ENCODE measurements at regions not wholly inside any gene's neighbourhood (a gene's known extent, or its start where the extent isn't known, plus 50 kb on each side); places are given as distances from the start of the nearest gene placed in this dataset.

DNA sequence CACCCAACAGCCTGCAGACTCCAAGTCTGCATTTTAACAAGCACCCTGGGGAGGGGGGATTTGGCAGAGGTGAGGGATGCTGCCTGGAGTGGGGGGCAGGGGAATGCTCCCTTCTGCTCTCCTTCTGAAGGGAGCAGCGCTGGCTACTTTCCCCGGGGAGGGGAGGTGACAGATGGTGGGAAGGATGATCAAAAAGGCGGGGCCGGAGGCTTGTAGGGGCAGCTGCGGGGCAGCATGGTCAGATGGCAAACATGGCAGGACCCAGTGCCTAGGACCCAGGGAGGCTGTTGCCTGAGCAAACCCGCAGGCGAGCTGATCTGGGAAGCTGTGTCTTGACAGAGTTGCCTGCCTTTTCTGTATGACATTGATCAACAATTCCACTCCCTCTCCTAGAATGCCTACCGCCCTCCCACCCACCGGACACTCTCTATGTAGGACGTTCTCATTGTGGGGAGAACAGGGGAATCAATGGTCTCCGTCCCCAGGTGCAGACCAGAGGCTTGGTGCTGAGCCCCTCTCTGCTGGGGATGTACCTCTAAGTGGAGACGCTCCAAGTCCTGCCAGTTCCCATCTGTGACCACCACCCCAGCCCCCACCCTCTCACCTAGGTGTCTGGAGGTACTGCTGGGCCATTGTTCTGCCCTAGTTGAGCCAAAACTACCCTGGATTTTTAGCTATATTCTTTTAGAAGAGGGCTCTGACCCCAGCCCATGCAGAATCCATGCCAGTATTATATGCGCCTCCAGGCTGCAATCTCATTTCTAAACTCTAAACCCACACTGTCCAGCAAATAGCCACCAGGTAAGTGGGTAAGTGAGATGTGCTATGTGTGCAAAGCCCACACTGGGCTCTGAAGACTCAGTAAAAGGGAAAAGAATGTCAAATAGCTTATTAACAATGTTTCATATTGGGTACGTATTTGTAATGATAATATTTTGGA lies 89.7 kb upstream of the SEC11C start:
- no peaks in the 10 kb centered on the region for H3K36me3 Mint-ChIP-seq (ENCODE audit: unreplicated experiment)
- no peak overlapping the region for H3K4me3 Mint-ChIP-seq (ENCODE audit: unreplicated experiment)
- DNase-seq (ENCODE audit: extremely low spot score, unreplicated experiment) = no peak
- no peaks in the 10 kb centered on the region for H3K27me3 Mint-ChIP-seq (ENCODE audit: unreplicated experiment)
- H3K27ac Mint-ChIP-seq (ENCODE audit: unreplicated experiment) = no peak overlapping the region
- H3K4me1 Mint-ChIP-seq (ENCODE audit: unreplicated experiment) = peaks cover 27% of the 10 kb centered on the region
- TF ChIP-seq, protein P1, sequence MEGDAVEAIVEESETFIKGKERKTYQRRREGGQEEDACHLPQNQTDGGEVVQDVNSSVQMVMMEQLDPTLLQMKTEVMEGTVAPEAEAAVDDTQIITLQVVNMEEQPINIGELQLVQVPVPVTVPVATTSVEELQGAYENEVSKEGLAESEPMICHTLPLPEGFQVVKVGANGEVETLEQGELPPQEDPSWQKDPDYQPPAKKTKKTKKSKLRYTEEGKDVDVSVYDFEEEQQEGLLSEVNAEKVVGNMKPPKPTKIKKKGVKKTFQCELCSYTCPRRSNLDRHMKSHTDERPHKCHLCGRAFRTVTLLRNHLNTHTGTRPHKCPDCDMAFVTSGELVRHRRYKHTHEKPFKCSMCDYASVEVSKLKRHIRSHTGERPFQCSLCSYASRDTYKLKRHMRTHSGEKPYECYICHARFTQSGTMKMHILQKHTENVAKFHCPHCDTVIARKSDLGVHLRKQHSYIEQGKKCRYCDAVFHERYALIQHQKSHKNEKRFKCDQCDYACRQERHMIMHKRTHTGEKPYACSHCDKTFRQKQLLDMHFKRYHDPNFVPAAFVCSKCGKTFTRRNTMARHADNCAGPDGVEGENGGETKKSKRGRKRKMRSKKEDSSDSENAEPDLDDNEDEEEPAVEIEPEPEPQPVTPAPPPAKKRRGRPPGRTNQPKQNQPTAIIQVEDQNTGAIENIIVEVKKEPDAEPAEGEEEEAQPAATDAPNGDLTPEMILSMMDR (IDR thresholded peaks at IDR 0.05) = no peak
- no peaks in the 10 kb centered on the region for H3K9me3 Mint-ChIP-seq (ENCODE audit: unreplicated experiment)

DNA sequence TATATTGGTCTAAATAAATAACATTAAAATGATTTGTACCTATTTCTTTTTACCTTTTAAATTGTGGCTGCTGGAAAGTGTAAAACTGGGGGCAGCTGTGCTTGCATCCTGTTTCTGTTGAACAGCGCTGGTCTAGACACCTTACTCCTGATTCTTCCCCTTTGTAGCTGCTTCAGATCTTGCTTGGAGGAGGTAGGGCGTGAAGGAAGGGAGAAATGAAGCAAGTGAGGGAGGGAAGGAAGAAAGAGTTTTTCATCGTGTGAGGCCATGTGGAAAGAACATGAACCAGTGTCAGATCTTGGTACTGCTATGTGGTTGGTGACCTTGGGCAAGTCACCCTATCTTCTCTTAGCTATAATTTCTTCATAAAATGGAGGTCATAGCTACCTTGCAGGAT lies 89.0 kb upstream of the SEC11C start:
- no peak for DNase-seq (ENCODE audit: extremely low spot score, unreplicated experiment)
- Mint-ChIP-seq H3K27ac (ENCODE audit: unreplicated experiment) (no peak overlapping the region), H3K36me3 (ENCODE audit: unreplicated experiment) (no peaks in the 10 kb centered on the region), H3K4me1 (ENCODE audit: unreplicated experiment) (peaks cover 27% of the 10 kb centered on the region), H3K27me3 (ENCODE audit: unreplicated experiment) (no peaks in the 10 kb centered on the region), H3K9me3 (ENCODE audit: unreplicated experiment) (no peaks in the 10 kb centered on the region), H3K4me3 (ENCODE audit: unreplicated experiment) (no peak overlapping the region)
- TF ChIP-seq, protein P1 (IDR thresholded peaks at IDR 0.05) = no peak

DNA sequence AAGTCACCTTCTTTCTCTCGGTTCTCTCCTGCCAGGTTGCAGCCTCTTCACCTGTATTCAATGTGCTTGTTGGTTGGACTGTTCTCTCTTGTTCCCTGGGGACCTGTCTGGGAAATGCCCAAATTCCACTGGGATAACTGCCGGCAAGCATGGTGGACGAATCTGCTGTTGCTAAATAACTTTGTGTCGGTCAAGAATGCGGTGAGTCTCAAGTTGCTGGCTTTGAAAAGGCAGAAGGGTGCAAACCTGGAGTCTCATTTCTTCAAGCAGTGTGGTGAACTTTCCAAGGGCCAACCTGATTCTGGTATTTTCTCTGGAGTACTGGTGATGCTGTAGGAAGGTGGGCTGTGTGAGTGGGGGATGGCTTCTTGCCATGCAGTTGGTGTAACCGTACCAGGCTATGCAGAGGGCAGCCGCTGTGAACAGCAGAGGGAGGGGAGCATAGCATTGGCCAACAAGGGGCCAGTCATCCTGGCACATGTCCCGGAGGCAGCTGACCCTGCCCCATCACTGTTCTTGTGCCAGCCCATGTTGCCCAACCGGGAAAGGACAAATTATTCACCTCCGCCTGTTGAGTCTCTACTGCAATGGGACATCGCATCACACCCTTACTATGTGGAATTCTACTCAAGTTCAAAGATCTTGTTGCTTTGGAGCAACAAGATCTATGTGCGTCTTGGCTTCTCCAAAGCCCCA lies 88.1 kb upstream of the SEC11C start:
- Mint-ChIP-seq H3K27me3 (ENCODE audit: unreplicated experiment) (no peaks in the 10 kb centered on the region), H3K36me3 (ENCODE audit: unreplicated experiment) (no peaks in the 10 kb centered on the region), H3K4me3 (ENCODE audit: unreplicated experiment) (no peak overlapping the region), H3K9me3 (ENCODE audit: unreplicated experiment) (no peaks in the 10 kb centered on the region), H3K27ac (ENCODE audit: unreplicated experiment) (no peak overlapping the region), H3K4me1 (ENCODE audit: unreplicated experiment) (peaks cover 27% of the 10 kb centered on the region)
- TF ChIP-seq, protein P1 (IDR thresholded peaks at IDR 0.05) = no peak
- no peak for DNase-seq (ENCODE audit: extremely low spot score, unreplicated experiment)

DNA sequence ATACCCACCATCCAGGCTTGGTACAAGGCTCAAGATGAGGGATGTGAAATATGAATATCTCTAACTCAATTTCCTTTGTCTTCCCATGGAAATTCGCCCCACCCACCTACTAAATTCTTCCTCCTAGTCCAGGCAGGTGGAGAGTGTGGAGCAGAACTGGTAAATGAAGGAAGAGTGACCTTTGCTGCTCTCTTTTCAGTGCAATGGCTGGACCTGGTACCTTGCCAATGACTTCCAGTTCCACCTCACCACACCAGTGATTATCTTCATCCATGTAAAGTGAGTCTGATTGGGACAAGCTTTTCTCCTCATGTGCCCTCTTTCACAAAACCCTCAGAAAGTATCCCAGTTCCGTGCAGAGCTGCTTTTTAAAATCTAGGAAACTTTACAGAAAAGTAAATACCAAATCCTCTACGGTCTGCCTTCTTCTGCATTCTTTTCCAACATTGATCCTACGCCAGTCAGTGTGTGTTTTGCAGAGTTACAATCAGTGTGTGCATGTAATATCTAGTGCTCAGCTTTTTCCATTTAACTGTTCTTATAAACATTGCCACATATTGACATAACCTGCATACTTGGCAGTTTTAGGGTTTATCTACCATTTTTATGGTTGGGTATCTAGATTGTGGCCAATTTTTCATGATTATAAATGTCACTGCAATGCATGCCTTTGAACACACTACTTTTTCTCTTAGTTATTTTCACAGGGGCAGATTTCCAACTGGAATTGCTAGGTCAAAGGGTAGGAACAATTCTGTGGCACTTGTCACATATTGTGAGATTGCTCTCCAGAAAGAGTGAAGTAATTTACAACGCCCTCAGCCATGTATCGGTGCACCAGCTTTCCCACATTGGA lies 86.5 kb upstream of the SEC11C start:
- H3K27me3 Mint-ChIP-seq (ENCODE audit: unreplicated experiment) = no peaks in the 10 kb centered on the region
- DNase-seq (ENCODE audit: extremely low spot score, unreplicated experiment) = no peak

More for the DNA sequence above, 86.5 kb upstream of the SEC11C start:
- Mint-ChIP-seq H3K36me3 (ENCODE audit: unreplicated experiment) (no peaks in the 10 kb centered on the region), H3K4me3 (ENCODE audit: unreplicated experiment) (no peak overlapping the region), H3K9me3 (ENCODE audit: unreplicated experiment) (no peaks in the 10 kb centered on the region), H3K27ac (ENCODE audit: unreplicated experiment) (peak overlapping the region; percentile 74), H3K4me1 (ENCODE audit: unreplicated experiment) (peaks cover 28% of the 10 kb centered on the region)
- TF ChIP-seq, protein P1 (IDR thresholded peaks at IDR 0.05) = no peak

Data from osteocyte (in vitro differentiated cells).